Vagina (tissue), 2 donors: ENCODE measurements at regions not wholly inside any gene's neighbourhood (a gene's known extent, or its start where the extent isn't known, plus 50 kb on each side); places are given as distances from the start of the nearest gene placed in this dataset.

Experiments
- POLR2AphosphoS5 ChIP-seq, 2 donors: sonication (generic); formaldehyde crosslinking; IDR thresholded peaks; one replicate each; pipeline ENCODE4 v1.9.0; 2017; ENCODE audit warnings: antibody characterized with exemption in 2 of 2, mild to moderate bottlenecking in 2 of 2, low read depth in 1 of 2; ENCODE audit not compliant: insufficient read depth in 1 of 2
- TF ChIP-seq, protein P1 (sequence below), 3 experiments: fragments of 450-650 bp in 2 of 3; fragments of 200-600 bp in 1 of 3; sonication (generic) in 1 of 3; IDR thresholded peaks; one replicate each; pipeline ENCODE4 v1.5.1; 2017 to 2019; ENCODE audit warnings: antibody characterized with exemption in 3 of 3, mild to moderate bottlenecking in 2 of 3, moderate library complexity in 2 of 3

DNA sequence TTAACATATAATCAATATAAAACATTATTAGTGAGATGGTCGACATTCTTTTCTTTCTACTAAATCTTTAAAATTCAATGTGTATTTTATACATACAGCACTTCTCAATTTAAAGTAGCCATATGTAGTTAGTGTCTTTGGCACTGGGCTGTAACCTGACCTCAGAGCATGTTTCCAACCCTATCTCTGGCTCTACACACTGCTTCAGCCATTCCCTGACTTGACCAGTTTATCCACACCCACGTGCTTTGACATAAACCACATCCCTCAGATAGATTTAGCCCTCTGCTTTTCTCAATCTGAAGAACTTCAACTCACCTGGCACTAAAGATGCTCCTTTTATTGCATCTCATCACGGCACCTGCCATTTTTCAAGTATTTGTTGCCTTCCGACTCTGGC lies 58.3 kb downstream of the RGS2 start:
- TF ChIP-seq, protein P1, sequence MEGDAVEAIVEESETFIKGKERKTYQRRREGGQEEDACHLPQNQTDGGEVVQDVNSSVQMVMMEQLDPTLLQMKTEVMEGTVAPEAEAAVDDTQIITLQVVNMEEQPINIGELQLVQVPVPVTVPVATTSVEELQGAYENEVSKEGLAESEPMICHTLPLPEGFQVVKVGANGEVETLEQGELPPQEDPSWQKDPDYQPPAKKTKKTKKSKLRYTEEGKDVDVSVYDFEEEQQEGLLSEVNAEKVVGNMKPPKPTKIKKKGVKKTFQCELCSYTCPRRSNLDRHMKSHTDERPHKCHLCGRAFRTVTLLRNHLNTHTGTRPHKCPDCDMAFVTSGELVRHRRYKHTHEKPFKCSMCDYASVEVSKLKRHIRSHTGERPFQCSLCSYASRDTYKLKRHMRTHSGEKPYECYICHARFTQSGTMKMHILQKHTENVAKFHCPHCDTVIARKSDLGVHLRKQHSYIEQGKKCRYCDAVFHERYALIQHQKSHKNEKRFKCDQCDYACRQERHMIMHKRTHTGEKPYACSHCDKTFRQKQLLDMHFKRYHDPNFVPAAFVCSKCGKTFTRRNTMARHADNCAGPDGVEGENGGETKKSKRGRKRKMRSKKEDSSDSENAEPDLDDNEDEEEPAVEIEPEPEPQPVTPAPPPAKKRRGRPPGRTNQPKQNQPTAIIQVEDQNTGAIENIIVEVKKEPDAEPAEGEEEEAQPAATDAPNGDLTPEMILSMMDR (IDR thresholded peaks at IDR 0.05), result no peak
- no peak for TF ChIP-seq POLR2AphosphoS5 (IDR thresholded peaks at IDR 0.05; ENCODE audit: insufficient read depth in 1 of 2, low read depth in 1 of 2)
